BE2C (cell line): ENCODE measurements at regions not wholly inside any gene's neighbourhood (a gene's known extent, or its start where the extent isn't known, plus 50 kb on each side); places are given as distances from the start of the nearest gene placed in this dataset.

ENCODE experiments used
- DNase-seq: peaks from one replicate; pipeline ENCODE4 v3.0.0-alpha.2; 2020
- H3K27me3 ChIP-seq: fragments of 250-450 bp; sonication (Bioruptor Pico); 2 replicates; pipeline ENCODE4 v1.5.1; 2020; ENCODE audit warnings: mild to moderate bottlenecking
- H3K36me3 ChIP-seq: fragments of 250-450 bp; sonication (Bioruptor Pico); 2 replicates; pipeline ENCODE4 v1.5.1; 2020; ENCODE audit warnings: mild to moderate bottlenecking
- H3K4me1 ChIP-seq: fragments of 250-450 bp; sonication (Bioruptor Pico); 2 replicates; pipeline ENCODE4 v1.5.1; 2020
- H3K4me3 ChIP-seq: 2 replicates; pipeline ENCODE4 v1.5.1; 2011; ENCODE audit warnings: low read depth, low read length
- H3K9me3 ChIP-seq: fragments of 250-450 bp; sonication (Bioruptor Pico); 2 replicates; pipeline ENCODE4 v1.5.1; 2020
- CTCF ChIP-seq: IDR thresholded peaks from 2 replicates; pipeline ENCODE4 v1.5.1; 2012; ENCODE audit warnings: mild to moderate bottlenecking, low read depth, low read length

GRCh38 chr2:19473350-19473749 is 114.9 kb upstream of the OSR1 start:
- Histone ChIP-seq H3K9me3 (no peaks in the 10 kb centered on the region), H3K4me3 (no peak overlapping the region), H3K36me3 (no peaks in the 10 kb centered on the region), H3K4me1 (no peaks in the 10 kb centered on the region), H3K27me3 (no peaks in the 10 kb centered on the region)
- no peak for DNase-seq
- no peak for TF ChIP-seq CTCF

- TF ChIP-seq CTCF = no peak
- Histone ChIP-seq H3K27me3 (no peaks in the 10 kb centered on the region), H3K36me3 (no peaks in the 10 kb centered on the region), H3K4me3 (no peak overlapping the region), H3K9me3 (no peaks in the 10 kb centered on the region), H3K4me1 (no peaks in the 10 kb centered on the region)
- no peak for DNase-seq
Measured at GRCh38 chr2:19472391-19472978, 114.1 kb upstream of the OSR1 start.

GRCh38 chr2:19471491-19471890 is 113.1 kb upstream of the OSR1 start:
- H3K27me3 ChIP-seq = no peaks in the 10 kb centered on the region
- DNase-seq = no peak
- TF ChIP-seq CTCF = no peak
- H3K9me3 ChIP-seq = no peaks in the 10 kb centered on the region
- no peaks in the 10 kb centered on the region for H3K36me3 ChIP-seq
- H3K4me1 ChIP-seq = no peaks in the 10 kb centered on the region
- H3K4me3 ChIP-seq = no peak overlapping the region

GRCh38 chr2:19465978-19466377 is 107.6 kb upstream of the OSR1 start:
- Histone ChIP-seq H3K27me3 (no peaks in the 10 kb centered on the region), H3K4me1 (no peaks in the 10 kb centered on the region), H3K4me3 (no peak overlapping the region), H3K36me3 (no peaks in the 10 kb centered on the region), H3K9me3 (no peaks in the 10 kb centered on the region)
- no peak for TF ChIP-seq CTCF
- no peak for DNase-seq

GRCh38 chr2:19462256-19462645 is 103.8 kb upstream of the OSR1 start:
- DNase-seq = no peak
- Histone ChIP-seq H3K36me3 (no peaks in the 10 kb centered on the region), H3K9me3 (no peaks in the 10 kb centered on the region), H3K27me3 (no peaks in the 10 kb centered on the region), H3K4me1 (no peaks in the 10 kb centered on the region), H3K4me3 (no peak overlapping the region)
- TF ChIP-seq CTCF = no peak

- Histone ChIP-seq H3K4me1 (no peaks in the 10 kb centered on the region), H3K4me3 (no peak overlapping the region), H3K9me3 (no peaks in the 10 kb centered on the region), H3K36me3 (no peaks in the 10 kb centered on the region), H3K27me3 (no peaks in the 10 kb centered on the region)
- no peak for TF ChIP-seq CTCF
- DNase-seq = no peak
Measured at GRCh38 chr2:19461504-19462255, 103.3 kb upstream of the OSR1 start.
